HL-60 (cell line): ENCODE measurements at regions not wholly inside any gene's neighbourhood (a gene's known extent, or its start where the extent isn't known, plus 50 kb on each side); places are given as distances from the start of the nearest gene placed in this dataset.

Experiments
- POLR2AphosphoS5 ChIP-seq: IDR thresholded peaks from 2 replicates; pipeline ENCODE4 v1.6.1; 2012; ENCODE audit warnings: low read depth
- SPI1 ChIP-seq: IDR thresholded peaks from 2 replicates; pipeline ENCODE4 v1.6.1; 2012; ENCODE audit warnings: low read depth, mild to moderate bottlenecking, borderline replicate concordance

GRCh38 chr7:46257761-46258448, 336.8 kb upstream of the IGFBP3 start:
- TF ChIP-seq POLR2AphosphoS5 = no peak
- no peak for TF ChIP-seq SPI1
